DMS 273 treated with DMSO at 0.1 percent for 48 hours (cell line): ENCODE measurements at regions not wholly inside any gene's neighbourhood (a gene's known extent, or its start where the extent isn't known, plus 50 kb on each side); places are given as distances from the start of the nearest gene placed in this dataset.
"Not testable (repeated sequence)": the region's sequence is repeated elsewhere in the genome, so short reads cannot be mapped to it uniquely, and the experiment has no call there.

Experiments
- DNase-seq: peaks from one replicate; lab custom pipeline; 2025; lab: John Stamatoyannopoulos, UW

- DNase-seq, result no peak
Observed at GRCh38 chr6:27190126-27190525, 57.4 kb upstream of the PRSS16 start.

- DNase-seq, result not testable (repeated sequence)
Observed at GRCh38 chr6:27194453-27194852, 53.0 kb upstream of the PRSS16 start.

GRCh38 chr6:27195547-27195946 is 52.0 kb upstream of the PRSS16 start:
- DNase-seq, result not testable (repeated sequence)
